ENCODE measurements at regions not wholly inside any gene's neighbourhood (a gene's known extent, or its start where the extent isn't known, plus 50 kb on each side); places are given as distances from the start of the nearest gene placed in this dataset.
A peak's percentile ranks its signal among the peaks of the same experiment; 100 is the strongest.

DNA sequence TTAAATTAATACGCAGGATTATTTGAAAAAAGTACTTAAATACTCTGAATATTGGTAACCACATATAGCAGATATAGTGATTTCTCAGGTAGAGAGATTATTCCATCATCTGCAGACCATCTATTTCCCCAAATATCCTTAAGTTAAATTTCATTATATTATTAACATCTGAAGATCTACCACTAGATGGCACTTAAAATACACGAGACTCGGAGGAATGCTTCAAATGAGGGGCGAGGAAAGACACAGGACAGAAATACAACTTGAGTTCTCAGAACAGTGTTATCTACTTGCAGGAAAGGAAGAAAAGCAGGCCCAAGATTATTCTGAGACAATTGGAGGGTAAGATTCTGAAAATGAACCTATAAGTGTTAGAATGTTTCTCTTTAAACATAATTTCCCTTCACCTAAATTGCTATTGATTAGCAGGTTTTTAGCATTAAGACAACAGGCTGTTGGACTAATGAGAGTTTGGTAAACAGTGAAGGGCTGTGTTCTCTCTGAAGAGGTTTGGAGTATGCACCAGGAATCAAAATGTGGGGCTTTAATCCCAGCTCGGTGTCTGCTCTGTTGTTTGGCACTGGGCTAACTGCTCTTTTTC lies 76.9 kb upstream of the GCFC2 start:
- intact Hi-C loops (cut with DNase I), result loop anchor here (10.0 kb wide), 1 partner anchor 817 kb away; no protein-coding TSS in a partner anchor
- no peak for TF ChIP-seq POLR2A (IDR thresholded peaks at IDR 0.05)
- TF ChIP-seq, protein P1, sequence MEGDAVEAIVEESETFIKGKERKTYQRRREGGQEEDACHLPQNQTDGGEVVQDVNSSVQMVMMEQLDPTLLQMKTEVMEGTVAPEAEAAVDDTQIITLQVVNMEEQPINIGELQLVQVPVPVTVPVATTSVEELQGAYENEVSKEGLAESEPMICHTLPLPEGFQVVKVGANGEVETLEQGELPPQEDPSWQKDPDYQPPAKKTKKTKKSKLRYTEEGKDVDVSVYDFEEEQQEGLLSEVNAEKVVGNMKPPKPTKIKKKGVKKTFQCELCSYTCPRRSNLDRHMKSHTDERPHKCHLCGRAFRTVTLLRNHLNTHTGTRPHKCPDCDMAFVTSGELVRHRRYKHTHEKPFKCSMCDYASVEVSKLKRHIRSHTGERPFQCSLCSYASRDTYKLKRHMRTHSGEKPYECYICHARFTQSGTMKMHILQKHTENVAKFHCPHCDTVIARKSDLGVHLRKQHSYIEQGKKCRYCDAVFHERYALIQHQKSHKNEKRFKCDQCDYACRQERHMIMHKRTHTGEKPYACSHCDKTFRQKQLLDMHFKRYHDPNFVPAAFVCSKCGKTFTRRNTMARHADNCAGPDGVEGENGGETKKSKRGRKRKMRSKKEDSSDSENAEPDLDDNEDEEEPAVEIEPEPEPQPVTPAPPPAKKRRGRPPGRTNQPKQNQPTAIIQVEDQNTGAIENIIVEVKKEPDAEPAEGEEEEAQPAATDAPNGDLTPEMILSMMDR (IDR thresholded peaks at IDR 0.05), result peak in 3 of 6 experiments; percentile 49 to 54 (median 52)
- Histone ChIP-seq H3K4me3 (replicated peaks in 1 of 3) (no peak overlapping the region), H3K36me3 (no peaks in the 10 kb centered on the region), H3K4me1 (no peaks in the 10 kb centered on the region), H3K9me3 (no peaks in the 10 kb centered on the region), H3K27me3 (no peaks in the 10 kb centered on the region), H3K27ac (no peak overlapping the region)
- DNase-seq, result no peak
- 11 to 16% methylated on average over 5 of the region's 5 CpGs for WGBS, 2 donors

DNA sequence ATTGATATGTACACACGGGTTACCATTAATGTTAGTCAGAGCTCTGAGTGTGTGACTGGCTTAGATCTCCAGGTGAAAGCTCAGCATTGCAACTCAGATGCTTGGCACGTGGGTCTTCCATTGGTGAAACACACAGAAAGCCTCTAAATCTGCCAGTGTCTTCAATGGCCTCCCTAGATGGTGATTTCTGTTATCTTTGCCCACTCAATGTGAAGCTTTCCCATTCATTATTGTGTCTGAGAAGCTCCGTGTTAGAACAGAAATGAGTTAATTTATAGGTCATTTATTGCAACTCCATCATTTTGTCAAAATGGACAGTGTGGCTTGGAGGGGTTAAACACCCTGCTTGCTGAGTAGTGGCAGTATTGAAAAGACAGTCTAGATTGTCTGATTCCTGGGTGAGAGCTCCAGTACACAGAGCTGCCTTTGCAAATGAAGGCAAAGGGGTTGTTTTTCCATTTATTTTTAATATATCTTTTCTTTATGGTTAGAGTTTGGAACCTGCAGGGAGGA lies 64.7 kb upstream of the GCFC2 start:
- Histone ChIP-seq H3K36me3 (no peaks in the 10 kb centered on the region), H3K4me3 (replicated peaks in 1 of 3) (no peak overlapping the region), H3K27ac (no peak overlapping the region), H3K4me1 (no peaks in the 10 kb centered on the region), H3K27me3 (no peaks in the 10 kb centered on the region), H3K9me3 (no peaks in the 10 kb centered on the region)
- 58 to 61% methylated on average over 3 of the region's 3 CpGs for WGBS, 2 donors
- TF ChIP-seq, protein P1 (IDR thresholded peaks at IDR 0.05), result no peak
- TF ChIP-seq POLR2A (IDR thresholded peaks at IDR 0.05), result no peak
- intact Hi-C loops (cut with DNase I), result no loop called here
- DNase-seq, result no peak

- TF ChIP-seq, protein P1 (IDR thresholded peaks at IDR 0.05), result no peak
- TF ChIP-seq POLR2A (IDR thresholded peaks at IDR 0.05), result no peak
- intact Hi-C loops (cut with DNase I), result no loop called here
- no peak overlapping the region for H3K27ac ChIP-seq
- no peaks in the 10 kb centered on the region for H3K27me3 ChIP-seq
- H3K36me3 ChIP-seq, result no peaks in the 10 kb centered on the region
- H3K9me3 ChIP-seq, result no peaks in the 10 kb centered on the region
- WGBS, 2 donors, result 38% methylated on average over 5 of the region's 5 CpGs
- H3K4me1 ChIP-seq, result no peaks in the 10 kb centered on the region
- no peak overlapping the region for H3K4me3 ChIP-seq (replicated peaks in 1 of 3)
- no peak for DNase-seq
Observed at GRCh38 chr2:75772908-75773630, 62.4 kb upstream of the GCFC2 start.

GRCh38 chr2:75765798-75766197 lies 55.1 kb upstream of the GCFC2 start:
- intact Hi-C loops (cut with DNase I), result no loop called here

More at GRCh38 chr2:75765798-75766197, 55.1 kb upstream of the GCFC2 start:
- Histone ChIP-seq H3K4me3 (replicated peaks in 1 of 3) (no peak overlapping the region), H3K36me3 (no peaks in the 10 kb centered on the region), H3K27ac (no peak overlapping the region), H3K9me3 (no peaks in the 10 kb centered on the region), H3K4me1 (no peaks in the 10 kb centered on the region), H3K27me3 (no peaks in the 10 kb centered on the region)
- no peak for TF ChIP-seq POLR2A (IDR thresholded peaks at IDR 0.05)
- TF ChIP-seq, protein P1 (IDR thresholded peaks at IDR 0.05), result no peak
- DNase-seq, result no peak
- 57 to 68% methylated on average over 1 of the region's 1 CpG for WGBS, 2 donors
